CD4-positive, alpha-beta T cell treated with Interleukin-1 beta for 1 hour (primary cell): ENCODE measurements at regions not wholly inside any gene's neighbourhood (a gene's known extent, or its start where the extent isn't known, plus 50 kb on each side); places are given as distances from the start of the nearest gene placed in this dataset.
A peak's percentile ranks its signal among the peaks of the same experiment; 100 is the strongest.

Experiments
- DNase-seq, 2 donors: peaks; one replicate each; pipeline ENCODE4 v3.0.0-alpha.2; 2020 to 2022

DNA sequence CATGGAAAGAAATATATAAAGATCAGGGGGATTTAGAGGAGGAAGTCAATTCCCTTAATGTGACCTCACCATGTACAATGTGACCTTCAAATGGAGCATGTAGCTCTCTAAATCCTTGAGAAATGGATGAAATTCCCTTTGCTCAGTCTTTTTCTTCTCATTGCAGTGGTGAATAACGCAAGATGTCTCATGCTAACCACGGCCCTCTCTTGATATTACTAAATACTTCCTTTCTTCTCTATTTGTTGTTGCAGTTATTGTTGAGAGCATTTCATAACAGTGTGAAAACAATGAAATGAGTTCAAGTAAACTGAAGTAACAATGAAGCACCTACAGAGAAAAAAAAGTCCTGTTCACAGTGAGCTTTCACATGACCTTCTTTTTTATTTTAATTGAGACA is 55.6 kb downstream of the ZNF281 start:
- no peak for DNase-seq

DNA sequence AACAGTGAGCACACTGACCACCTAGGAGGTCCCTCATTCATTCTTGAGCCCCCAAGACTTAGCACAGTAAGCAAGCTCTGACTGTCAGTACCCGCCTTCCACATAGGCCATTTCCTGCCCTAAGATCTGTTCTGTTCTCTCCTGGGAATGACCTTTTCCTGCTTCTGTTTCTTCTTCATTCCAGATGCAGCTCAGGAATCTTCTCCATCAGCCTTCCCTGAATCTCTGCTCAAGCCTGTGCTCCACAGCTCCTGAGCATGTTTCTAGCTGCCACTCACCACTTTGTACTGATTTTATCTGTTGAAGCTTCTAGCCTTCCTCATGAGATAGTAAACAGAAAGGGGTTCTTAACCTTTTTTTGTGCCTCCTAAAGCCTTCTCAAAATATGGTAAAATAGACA is 56.6 kb downstream of the ZNF281 start:
- DNase-seq, result no peak

DNA sequence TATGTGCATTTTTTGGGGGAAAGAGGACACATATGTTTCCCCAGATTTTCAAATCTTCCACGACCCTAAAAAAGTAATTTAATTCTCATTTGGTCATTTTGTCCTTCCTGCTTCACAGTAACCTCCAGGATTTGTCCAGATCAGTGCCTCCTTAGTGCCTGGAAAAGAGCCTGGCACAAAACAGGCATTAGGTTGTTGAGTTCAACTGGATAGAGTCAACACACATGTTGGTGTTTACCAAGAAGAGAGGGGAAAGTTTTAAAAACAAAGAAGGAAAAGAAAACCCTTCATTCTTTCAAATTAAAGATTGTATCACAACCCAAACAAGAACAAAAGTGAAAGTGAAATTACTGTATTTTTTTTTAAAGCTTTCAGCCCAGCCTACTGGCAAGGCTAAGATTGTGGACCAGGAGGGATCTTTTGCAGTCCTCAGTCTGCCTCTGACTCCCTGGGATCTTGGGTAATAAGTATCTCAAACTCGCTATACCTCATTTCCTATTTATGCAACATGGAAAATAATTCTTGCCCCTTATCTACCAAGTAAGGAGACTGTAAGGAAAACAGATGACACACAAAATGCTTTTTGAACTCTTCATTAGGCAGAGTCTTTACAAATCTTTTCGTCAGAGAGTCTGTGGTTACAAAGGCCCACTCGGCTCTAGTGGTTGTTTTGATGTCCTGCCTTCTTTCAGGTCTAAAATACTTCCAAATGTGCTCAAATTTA is 57.8 kb downstream of the ZNF281 start:
- DNase-seq, result peak; percentile 19 to 35

DNA sequence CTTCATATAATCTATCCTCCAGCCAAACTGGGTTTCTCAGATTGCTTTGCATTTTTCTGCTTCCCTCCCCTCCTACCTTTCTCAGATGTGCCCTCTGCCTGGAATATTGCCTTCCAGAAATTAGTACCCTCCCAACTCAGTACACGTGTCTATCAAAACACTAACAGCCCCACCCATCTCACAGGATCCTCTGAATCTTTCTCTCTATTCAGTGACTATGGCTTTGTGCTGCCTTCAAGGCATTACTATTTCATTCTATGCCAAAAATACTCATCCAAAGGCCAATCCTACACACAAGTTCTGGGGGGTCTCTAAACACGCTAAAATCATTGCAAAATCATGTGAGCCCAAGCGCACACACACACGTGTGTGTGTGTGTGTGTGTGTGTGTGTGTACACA is 58.4 kb downstream of the ZNF281 start:
- no peak for DNase-seq

DNA sequence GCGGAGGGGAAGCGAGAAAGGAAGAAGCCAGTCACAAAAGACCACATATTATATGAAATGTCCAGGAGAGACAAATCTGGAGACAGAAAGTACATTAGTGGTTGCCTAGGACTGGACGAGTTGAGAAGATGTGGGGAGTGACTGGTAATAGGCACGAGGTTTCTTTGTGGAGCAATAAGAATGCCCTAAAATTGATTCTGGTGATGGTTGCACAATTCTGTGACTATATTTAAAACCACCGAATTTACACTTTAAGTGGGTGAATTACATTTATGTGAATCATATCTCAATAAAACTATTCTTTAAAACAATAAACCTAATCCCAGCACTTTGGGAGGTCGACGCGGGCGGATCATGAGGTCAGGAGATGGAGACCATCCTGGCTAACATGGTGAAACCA is 63.1 kb downstream of the ZNF281 start:
- peak in 1 of 2 donors; percentile 11 for DNase-seq

DNA sequence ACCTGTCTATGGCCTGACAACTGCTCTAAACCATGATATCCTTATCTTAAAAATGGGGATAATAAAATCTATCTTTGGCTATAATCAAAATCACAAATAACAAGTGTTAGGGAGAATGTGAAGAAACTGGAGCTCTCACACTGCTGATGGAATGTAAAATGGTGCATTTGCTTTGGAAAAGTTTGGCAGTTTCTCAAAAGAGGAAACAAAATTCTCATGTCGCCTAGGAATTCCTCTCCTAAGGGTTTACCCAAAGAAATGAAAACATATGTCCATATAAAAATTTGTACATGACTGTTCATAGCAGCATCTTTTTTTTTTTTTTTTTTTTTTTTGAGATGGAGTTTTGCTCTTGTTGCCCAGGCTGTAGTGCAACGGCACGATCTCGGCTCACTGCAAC is 64.3 kb downstream of the ZNF281 start:
- DNase-seq, result no peak

DNA sequence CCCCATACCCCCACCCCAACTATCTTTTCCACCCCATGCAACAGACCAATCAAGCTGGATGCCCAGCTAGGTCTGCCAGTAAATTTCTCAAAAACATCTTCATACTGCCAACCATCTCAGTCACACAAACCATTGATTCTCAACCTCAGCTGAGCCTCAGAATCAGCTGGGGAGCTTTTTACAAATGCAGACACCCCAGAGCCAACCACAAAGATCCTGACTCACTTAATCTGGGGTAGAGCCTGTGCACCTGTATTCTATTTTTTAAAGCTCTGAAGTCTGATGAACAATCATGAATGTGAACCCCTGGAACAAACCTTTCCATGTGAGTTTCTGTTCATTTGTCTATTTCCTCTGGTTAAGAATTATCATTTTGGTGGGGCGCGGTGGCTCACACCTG is 66.0 kb downstream of the ZNF281 start:
- no peak for DNase-seq

DNA sequence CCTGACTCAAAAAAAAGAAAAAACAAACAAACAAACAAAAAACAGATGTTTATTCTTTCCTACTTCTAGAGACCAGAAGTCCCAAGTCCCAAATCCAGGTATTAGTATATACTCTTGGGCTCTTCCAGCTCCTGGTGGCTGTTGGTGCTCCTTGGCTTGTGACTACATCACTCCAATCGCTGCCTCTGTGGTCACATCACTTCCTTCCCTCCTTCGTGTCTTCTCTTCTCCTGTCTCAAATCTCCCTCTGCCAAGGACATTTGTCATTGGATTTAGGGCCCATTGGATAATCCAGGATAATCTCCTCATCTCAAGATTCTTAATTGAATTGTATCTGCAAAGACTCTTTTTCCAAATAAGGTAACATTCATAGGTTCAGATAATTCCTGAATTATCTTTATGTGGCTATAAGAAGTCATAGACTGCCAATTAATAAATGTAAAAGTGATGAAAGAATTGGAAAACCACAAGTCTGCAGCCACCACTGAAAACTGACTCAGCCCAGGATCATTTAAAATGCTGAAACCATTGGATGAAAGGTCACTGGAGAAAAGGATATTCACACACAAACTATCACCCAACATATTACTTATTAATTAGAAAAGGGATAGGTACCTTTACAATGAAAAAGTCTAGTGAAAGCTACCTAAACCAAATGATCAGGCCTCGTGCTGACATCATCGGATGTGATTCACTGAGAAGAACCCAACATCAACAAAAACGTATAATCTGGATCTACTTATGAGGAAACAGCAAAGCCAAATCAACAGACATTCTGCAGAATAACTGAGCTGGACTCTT is 67.1 kb downstream of the ZNF281 start:
- no peak for DNase-seq

DNA sequence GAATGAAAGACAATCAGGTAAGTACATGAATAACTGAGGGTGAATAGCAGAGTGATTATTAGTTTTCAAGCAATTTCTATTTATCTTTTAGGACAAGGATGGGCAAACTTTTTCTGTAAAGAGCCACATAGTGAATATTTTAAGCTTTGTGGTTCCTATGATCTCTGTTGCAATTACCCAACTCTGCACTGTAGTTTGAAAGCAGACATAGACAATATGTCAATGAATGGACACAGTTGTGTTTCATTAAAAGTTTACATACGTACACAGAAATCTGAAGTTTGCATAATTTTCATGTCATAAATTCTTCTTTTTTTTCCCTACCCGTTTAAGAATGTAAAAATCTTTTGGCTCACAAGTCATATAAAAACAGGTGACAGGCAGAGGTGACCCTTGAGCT is 71.4 kb downstream of the ZNF281 start:
- DNase-seq, result no peak

DNA sequence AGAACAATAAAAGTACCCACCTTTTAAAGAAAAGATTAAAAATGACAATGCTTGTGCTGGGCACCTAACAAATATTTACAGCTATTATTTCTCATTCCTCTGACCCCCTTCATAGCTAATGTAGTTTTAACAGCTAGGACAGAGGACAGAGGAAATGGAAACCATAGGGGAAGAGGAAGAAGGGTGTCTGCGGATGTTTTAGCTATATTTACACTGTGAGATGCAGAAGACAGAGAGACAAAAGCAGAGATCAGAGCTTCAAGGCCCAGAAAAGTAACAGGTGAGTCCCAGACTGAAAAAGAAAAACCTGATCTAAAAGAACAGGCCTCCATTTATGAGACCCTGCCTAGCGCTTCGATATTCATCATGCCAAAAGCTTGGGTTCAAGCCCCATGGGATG is 72.0 kb downstream of the ZNF281 start:
- DNase-seq, result no peak

DNA sequence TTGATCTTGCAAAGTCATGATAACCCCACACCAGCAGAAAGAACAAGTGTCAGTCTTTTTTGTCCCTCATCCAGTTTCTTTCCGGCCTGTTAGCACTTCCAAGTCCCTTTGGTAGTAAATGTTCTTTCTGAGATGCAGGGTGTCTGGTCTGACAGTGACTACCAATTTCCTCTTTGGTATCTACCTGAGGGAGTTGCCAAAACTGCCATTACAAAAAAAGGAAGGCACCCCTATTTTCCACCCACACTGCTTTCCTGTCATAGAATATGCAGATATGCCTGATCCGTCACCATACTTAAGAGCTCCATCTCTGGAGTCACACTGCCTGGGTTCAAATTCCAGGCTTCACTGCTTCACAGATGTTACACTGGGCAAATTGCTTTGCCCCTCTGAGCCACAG is 72.4 kb downstream of the ZNF281 start:
- DNase-seq, result no peak

DNA sequence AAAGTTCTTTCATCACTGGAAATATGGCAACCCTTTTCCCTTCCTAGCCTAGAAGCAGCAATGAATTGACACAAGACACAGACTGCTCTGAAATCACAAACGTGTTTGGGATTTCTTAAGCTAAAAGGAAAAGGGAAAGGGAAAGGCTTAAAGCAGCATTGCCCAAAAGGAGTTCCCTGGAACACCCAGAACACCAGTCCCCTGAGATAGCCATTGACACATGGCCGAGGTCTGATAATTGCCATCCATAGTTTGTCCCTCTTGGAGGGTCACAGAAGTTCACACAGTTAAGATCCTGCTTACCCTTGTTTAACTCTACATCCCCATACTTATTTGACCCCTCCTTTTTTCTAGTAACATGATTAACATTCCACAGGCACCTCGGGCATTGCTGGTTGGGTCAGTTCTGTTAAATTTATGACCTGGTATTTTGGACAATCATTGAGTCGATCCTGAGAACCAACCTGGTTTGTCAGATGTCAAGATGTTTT is 72.9 kb downstream of the ZNF281 start:
- DNase-seq, result no peak

DNA sequence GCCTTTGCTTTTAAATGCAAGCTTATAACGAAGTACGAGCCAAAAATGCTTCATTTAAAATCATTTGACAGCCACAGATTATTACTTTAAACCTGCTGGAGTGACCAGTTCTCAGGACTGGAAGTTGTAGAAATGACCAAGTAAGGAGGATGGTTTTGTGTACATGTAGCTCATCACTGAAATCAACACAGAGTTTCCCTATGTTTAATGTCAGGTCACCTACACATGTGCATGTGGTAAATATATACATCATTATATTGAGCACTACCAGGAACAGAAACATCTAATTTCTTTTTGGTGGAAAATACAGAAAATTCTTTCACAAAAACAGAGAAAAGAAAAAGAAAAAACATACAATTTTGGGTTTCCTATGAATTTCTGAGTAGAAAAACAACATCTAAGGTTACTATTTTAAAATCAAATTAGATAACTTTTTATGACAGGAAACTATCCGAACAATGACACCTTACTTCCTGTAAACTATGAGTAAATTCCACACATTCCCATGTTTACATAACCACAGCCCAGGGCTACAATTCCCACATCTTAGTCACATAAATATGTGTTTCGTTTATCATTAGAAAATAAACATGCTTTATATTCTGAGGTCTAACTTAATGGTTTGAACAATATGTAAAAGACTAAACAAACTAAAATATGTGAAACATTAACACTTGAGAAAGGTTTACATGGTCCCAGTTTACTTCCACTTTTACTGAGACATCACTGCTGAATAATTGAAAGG is 73.6 kb downstream of the ZNF281 start:
- no peak for DNase-seq

DNA sequence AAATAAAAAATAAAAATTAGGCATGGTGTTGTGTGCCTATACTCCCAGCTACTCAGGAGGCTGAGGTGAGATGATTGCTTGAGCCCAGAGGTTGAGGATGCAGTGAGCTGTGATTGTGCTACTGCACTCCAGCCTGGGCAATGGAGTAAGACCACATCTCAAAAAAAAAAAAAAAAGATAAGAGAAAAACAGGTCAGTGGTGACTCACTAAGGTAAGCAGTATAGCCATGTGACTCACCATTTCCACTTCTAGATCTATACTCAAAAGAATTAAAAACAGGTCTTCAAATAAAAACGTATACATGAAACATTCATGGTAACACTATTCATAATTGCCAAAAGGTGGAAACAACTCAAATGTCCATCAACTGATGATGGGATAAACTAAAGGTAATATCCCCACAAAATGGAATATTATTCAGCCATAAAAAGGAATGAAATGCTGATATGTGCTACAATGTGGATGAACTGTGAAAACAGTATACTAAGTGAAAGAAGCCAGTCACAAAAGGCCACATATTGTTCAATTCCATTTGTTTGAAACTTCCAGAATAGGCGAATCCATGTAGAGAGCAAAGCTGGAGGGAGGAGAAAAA is 75.1 kb downstream of the ZNF281 start:
- DNase-seq, result no peak

DNA sequence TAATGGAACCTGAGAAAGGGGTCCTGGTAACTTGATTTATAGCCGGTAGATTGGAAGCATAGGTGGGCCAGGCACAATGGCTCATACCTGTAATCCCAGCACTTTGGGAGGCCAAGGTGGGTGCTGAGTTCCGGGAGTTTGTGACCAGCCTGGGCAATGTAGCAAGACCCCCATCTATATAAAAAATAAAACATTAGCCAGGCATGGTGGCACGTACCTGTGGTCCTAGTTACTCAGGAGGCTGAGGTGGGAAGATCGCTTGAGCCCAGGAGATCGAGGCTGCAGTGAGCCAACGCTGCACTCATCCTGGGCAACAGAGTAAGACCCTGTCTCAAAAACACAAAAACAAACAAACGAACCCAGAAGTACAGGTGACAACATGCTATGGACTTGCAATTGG is 76.5 kb downstream of the ZNF281 start:
- DNase-seq, result no peak

DNA sequence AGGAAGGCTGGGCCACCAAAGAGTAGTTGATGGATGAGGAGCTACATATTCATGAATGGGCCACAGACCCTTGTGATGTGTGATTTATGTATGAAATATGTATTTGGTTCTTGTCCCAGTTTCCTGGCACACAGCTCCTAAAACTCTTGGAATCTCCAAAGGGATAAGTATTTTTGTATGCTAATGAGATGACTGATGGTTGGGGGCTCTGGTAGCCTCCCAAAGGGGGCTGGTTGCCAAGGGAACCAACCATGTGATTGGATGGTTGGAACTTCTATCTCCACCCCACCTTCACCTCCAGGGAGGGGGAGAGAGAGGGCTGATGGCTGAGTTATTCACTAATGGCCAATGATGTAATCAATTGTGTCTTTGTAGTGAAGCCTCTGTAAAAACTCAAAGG is 77.1 kb downstream of the ZNF281 start:
- DNase-seq, result no peak

DNA sequence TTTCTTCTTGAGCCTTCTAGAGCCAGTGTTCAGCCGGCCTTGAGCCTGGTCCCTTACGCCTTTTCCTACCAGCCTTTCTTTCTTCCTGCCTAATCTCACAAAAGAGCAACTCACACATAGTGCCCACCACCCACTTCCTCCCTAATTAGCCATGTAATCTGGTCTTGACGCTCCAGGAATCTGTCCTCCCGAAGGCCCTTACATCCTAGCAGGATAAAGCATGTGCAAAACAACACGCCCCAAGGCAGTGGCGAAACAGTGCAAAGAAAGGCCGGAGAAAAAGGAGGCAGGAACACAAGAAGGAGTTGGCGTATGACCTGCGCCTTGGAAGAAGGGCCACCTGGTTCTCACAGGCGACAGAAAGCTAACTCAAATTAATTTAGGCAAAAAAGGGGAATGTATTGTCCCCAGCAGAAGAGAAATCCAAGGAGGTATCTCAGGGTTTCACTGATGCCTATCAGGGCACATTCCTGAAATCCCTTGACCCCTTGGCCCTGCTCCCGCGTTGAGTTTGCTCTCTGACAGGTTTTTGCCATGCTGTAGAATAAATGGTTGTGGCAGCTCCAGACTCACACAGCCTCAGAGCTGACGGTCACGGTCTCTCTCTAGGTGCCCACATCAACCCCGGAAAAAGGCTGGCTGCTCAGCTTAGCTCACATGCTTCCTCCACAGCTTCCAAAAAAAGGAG is 79.0 kb downstream of the ZNF281 start:
- no peak for DNase-seq

DNA sequence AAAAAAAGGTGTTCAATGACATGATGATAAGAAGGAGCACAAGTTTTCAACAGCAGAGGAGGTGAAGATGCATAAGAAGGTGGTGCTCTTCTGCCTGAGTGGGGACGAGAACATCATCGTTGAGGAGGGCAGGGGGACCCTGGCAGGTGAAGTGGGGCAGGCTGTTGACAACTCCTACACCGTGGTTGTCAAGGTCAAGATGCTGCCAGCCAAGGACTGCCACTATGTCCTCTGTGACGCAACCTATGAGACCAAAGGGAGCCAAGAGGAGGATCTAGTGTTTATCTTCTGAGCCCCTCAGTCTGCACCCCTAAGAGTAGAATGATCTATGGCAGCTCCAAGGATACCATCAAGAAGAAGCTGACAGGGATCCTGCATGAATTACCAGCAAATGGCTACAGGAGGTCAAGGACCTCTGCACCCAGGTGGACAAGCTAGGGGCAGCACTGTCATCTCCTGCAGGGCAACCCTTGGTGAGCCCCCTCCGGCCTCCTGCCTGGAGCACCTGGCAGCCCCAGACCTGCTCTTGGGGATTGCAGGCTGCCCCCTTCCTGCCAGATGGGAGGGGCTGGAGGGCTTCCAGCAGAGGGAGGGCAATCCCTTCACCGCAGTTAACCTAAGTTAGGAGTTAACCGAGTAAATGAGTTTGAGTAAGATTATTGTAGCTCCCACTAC is 80.5 kb downstream of the ZNF281 start:
- no peak for DNase-seq

DNA sequence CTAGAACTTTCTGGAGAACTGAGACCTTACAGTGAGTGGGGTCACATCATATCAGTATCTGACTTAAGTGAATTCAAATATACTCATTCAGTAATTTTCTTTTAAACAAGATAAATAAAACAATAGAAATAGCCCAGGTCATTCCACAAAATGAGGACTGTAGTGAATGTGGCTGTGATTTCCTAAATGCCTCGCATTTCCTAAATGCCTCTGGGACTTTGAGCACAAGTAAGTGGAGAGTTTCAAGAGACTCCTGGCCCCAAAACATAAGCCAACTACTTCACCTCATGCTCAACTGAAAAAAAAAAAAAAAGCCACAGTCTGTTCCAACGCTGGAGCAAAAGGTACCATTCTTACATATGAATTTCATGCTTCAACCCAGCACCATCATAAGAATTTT is 81.5 kb downstream of the ZNF281 start:
- DNase-seq, result no peak

DNA sequence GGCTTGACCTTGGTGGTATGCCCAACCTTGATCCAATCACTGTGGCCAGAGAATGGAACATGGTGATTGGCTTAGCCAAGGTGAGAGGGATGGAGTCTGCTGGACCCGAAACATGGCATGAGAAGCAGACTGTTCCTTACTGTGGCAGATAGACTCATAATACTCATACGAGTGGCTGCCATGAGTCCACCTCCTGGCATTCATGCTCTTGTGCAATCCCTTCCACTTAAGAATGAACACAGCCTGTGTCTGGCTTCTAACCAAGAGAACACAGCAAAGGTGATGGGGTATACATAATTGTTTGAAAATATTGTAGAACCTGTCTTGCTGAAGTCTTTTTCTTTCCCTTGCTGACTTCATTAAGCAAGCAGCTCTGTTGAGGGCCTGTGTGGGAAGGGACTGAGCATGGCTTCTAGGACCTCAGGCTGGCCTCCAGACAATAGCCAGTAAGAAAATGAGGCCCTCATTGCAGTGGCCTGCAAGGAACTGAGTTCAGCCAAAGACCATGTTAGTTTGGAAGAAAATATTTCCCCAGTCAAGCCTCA is 85.9 kb downstream of the ZNF281 start:
- DNase-seq, result no peak

DNA sequence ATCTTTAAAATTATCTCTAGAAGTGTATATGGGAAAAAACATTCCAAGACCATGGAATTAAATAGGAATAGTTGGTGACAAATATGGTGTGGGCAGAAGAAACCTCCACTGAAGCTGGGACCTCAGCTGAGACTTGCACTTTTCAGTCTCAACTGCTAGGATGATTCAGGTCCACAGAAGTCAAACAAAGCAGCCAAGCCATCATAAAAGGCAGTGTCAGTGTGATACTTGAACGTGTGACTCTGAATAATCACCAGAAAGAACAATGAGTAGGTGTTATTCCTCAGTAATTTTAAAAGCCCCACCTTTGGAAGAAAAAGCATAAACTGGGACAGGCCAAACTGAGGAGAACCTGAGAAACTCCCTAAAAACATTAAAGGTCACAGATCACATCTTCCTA is 90.7 kb downstream of the ZNF281 start:
- DNase-seq, result no peak

DNA sequence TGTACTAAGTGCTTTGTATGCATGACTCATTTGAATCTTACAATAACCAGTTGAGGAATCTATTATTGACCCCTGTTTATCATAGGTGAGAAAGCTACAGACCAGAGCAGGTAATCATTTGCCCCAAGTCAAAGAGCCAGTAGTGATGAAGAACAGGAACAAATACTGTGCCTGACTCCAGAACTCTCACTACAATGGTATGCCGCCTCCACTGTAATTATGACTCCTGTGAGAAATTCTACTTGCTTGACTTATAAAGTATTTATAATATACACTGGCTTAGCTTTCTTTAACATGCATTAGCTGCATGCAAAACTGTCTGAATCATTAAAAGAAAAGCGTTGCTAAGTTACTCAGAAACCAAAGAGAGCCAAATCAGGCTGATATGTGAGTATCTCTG is 92.6 kb downstream of the ZNF281 start:
- DNase-seq, result no peak
